ENCODE measurements at regions not wholly inside any gene's neighbourhood (a gene's known extent, or its start where the extent isn't known, plus 50 kb on each side); places are given as distances from the start of the nearest gene placed in this dataset.
"Not testable (repeated sequence)": the region's sequence is repeated elsewhere in the genome, so short reads cannot be mapped to it uniquely, and the experiment has no call there.

DNA sequence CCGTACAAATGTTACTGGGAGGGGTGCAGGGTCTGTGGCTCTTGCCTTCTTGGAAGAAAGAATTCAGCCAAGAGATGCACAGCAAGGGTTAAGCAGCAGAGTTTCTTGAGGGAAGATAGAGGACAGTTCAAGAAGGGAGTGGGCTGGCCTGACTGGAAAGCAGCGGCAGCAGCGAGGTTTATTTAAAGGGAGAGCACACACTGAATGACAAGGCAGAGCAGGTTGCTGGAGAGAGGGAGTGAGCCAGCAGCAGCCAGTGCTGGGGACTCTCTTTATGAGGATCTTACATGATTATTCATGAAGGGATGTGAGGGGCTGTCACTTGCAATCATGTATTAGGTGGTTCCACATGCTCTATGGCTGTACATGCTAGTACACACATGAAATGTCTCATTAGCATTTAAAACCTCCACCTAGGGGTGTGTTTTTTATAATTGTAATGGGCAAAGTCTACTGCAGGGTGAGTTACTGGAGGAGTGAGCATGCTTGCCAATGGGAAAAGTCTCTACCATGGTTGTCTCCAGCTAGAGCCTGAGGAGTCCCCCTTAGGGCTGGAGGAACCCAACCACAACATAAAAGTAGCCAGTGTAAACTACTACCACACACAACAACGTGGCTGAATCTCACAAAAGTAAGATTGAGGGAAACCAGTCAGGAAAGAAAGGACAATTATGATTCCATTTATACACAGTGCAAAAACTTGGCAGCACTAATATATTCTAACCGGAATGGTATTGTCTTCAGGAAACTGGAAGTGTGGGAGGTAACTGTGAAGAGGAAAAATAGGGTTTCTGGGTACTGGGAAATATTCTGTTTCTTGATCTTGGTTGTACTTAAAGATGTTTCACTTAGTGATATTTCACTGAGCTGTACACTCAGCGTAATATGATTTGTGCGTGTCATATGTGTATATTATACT, 87.6 kb upstream of the FAM110C start:
- H3K4me3 ChIP-seq (ENCODE audit: control insufficient read depth in 2 of 3, extremely low read depth in 1 of 3, insufficient read depth in 2 of 3, low read depth in 1 of 3, low read length in 3 of 3), result no peak overlapping the region
- no peaks in the 10 kb centered on the region for H3K9me3 ChIP-seq (ENCODE audit: control insufficient read depth, low read depth, low read length)
- H4K20me1 ChIP-seq (ENCODE audit: control insufficient read depth, extremely low read depth, insufficient read depth, low read length), result no peaks in the 10 kb centered on the region
- H3K36me3 ChIP-seq (ENCODE audit: control insufficient read depth in 2 of 2, extremely low read depth in 1 of 2, insufficient read depth in 2 of 2, low read length in 2 of 2), result no peaks in the 10 kb centered on the region
- FAIRE-seq, result peak; percentile 64
- dilution Hi-C loops (cut with MboI; ENCODE audit: extremely low pct_ligation_motif_present, low sequenced_read_pairs), result no loop called here
- no peak for DNase-seq (ENCODE audit: low read depth, low spot score)
- no peaks in the 10 kb centered on the region for H3K79me2 ChIP-seq (ENCODE audit: control insufficient read depth, insufficient read depth, low read length)
- H3K27me3 ChIP-seq (ENCODE audit: control insufficient read depth, extremely low read depth, insufficient read depth, low read length), result no peaks in the 10 kb centered on the region
- TF ChIP-seq, protein P1, sequence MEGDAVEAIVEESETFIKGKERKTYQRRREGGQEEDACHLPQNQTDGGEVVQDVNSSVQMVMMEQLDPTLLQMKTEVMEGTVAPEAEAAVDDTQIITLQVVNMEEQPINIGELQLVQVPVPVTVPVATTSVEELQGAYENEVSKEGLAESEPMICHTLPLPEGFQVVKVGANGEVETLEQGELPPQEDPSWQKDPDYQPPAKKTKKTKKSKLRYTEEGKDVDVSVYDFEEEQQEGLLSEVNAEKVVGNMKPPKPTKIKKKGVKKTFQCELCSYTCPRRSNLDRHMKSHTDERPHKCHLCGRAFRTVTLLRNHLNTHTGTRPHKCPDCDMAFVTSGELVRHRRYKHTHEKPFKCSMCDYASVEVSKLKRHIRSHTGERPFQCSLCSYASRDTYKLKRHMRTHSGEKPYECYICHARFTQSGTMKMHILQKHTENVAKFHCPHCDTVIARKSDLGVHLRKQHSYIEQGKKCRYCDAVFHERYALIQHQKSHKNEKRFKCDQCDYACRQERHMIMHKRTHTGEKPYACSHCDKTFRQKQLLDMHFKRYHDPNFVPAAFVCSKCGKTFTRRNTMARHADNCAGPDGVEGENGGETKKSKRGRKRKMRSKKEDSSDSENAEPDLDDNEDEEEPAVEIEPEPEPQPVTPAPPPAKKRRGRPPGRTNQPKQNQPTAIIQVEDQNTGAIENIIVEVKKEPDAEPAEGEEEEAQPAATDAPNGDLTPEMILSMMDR (optimal IDR thresholded peaks at IDR 0.05 in 1 of 3, IDR thresholded peaks at IDR 0.05 in 1 of 3, conservative IDR thresholded peaks at IDR 0.05 in 1 of 3; ENCODE audit: extremely low read depth in 1 of 3, insufficient read depth in 2 of 3, low read length in 3 of 3), result no peak
- no peak for TF ChIP-seq EZH2 (IDR thresholded peaks at IDR 0.05; ENCODE audit: low read length)
- H3K4me1 ChIP-seq (ENCODE audit: control insufficient read depth, extremely low read depth, insufficient read depth, low read length), result no peaks in the 10 kb centered on the region
- no peak overlapping the region for H3K27ac ChIP-seq (ENCODE audit: control insufficient read depth, insufficient read depth, low read length)
- H3K9ac ChIP-seq (ENCODE audit: control insufficient read depth, extremely low read depth, insufficient read depth, low read length), result no peak overlapping the region
- H2AFZ ChIP-seq (ENCODE audit: control insufficient read depth, low read length), result no peak overlapping the region
- H3K9me1 ChIP-seq (ENCODE audit: control insufficient read depth, extremely low read depth, insufficient read depth, low read length), result no peaks in the 10 kb centered on the region
- H3K4me2 ChIP-seq (ENCODE audit: control insufficient read depth, extremely low read depth, insufficient read depth, low read depth, low read length), result no peak overlapping the region

DNA sequence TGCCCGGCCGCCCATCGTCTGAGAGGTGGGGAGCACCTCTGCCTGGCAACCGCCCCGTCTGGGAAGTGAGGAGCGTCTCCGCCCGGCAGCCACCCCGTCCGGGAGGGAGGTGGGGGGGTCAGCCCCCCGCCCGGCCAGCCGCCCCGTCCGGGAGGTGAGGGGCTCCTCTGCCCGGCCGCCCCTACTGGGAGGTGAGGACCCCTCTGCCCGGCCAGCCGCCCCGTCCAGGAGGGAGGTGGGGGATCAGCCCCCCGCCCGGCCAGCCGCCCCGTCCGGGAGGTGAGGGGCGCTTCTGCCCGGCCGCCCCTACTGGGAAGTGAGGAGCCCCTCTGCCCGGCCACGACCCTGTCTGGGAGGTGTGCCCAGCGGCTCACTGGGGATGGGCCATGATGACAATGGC, 80.5 kb upstream of the FAM110C start:
- FAIRE-seq; H3K27me3 ChIP-seq (ENCODE audit: control insufficient read depth, extremely low read depth, insufficient read depth, low read length); dilution Hi-C loops (cut with MboI; ENCODE audit: extremely low pct_ligation_motif_present, low sequenced_read_pairs): not testable (repeated sequence)

More for the DNA sequence above, 80.5 kb upstream of the FAM110C start:
- not testable (repeated sequence) for H3K9me3 ChIP-seq (ENCODE audit: control insufficient read depth, low read depth, low read length); H4K20me1 ChIP-seq (ENCODE audit: control insufficient read depth, extremely low read depth, insufficient read depth, low read length); H3K9ac ChIP-seq (ENCODE audit: control insufficient read depth, extremely low read depth, insufficient read depth, low read length); H3K9me1 ChIP-seq (ENCODE audit: control insufficient read depth, extremely low read depth, insufficient read depth, low read length); H3K4me2 ChIP-seq (ENCODE audit: control insufficient read depth, extremely low read depth, insufficient read depth, low read depth, low read length); H3K4me1 ChIP-seq (ENCODE audit: control insufficient read depth, extremely low read depth, insufficient read depth, low read length); H3K36me3 ChIP-seq (ENCODE audit: control insufficient read depth in 2 of 2, extremely low read depth in 1 of 2, insufficient read depth in 2 of 2, low read length in 2 of 2); H3K79me2 ChIP-seq (ENCODE audit: control insufficient read depth, insufficient read depth, low read length); H2AFZ ChIP-seq (ENCODE audit: control insufficient read depth, low read length); DNase-seq (ENCODE audit: low read depth, low spot score); H3K4me3 ChIP-seq (ENCODE audit: control insufficient read depth in 2 of 3, extremely low read depth in 1 of 3, insufficient read depth in 2 of 3, low read depth in 1 of 3, low read length in 3 of 3); H3K27ac ChIP-seq (ENCODE audit: control insufficient read depth, insufficient read depth, low read length)
